ENCODE measurements at regions not wholly inside any gene's neighbourhood (a gene's known extent, or its start where the extent isn't known, plus 50 kb on each side); places are given as distances from the start of the nearest gene placed in this dataset.

GRCh38 chr6:103587722-103588121 is 1272.0 kb downstream of the HACE1 start:
- TF ChIP-seq, protein P1, sequence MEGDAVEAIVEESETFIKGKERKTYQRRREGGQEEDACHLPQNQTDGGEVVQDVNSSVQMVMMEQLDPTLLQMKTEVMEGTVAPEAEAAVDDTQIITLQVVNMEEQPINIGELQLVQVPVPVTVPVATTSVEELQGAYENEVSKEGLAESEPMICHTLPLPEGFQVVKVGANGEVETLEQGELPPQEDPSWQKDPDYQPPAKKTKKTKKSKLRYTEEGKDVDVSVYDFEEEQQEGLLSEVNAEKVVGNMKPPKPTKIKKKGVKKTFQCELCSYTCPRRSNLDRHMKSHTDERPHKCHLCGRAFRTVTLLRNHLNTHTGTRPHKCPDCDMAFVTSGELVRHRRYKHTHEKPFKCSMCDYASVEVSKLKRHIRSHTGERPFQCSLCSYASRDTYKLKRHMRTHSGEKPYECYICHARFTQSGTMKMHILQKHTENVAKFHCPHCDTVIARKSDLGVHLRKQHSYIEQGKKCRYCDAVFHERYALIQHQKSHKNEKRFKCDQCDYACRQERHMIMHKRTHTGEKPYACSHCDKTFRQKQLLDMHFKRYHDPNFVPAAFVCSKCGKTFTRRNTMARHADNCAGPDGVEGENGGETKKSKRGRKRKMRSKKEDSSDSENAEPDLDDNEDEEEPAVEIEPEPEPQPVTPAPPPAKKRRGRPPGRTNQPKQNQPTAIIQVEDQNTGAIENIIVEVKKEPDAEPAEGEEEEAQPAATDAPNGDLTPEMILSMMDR (IDR thresholded peaks at IDR 0.05; ENCODE audit: control extremely low read depth in 1 of 3, insufficient read depth in 1 of 3, low read depth in 1 of 3, low read length in 3 of 3): no peak
- TF ChIP-seq TCF12 (IDR thresholded peaks at IDR 0.05; ENCODE audit: low read depth, low read length) (no peak), SRF (IDR thresholded peaks at IDR 0.05; ENCODE audit: low read depth, low read length) (no peak), BCL11A (IDR thresholded peaks at IDR 0.05; ENCODE audit: low read depth in 2 of 2, low read length in 2 of 2) (no peak), CEBPB (IDR thresholded peaks at IDR 0.05; ENCODE audit: low read depth, low read length) (no peak), EP300 (IDR thresholded peaks at IDR 0.05; ENCODE audit: borderline replicate concordance in 1 of 2, low read depth in 2 of 2, low read length in 2 of 2) (no peak), EGR1 (IDR thresholded peaks at IDR 0.05; ENCODE audit: borderline replicate concordance, low read depth, low read length) (no peak), YY1 (IDR thresholded peaks at IDR 0.05; ENCODE audit: low read depth, low read length) (no peak), TAF1 (IDR thresholded peaks at IDR 0.05; ENCODE audit: low read depth, low read length) (no peak), POLR2A (IDR thresholded peaks at IDR 0.05; ENCODE audit: control extremely low read depth in 1 of 2, low read depth in 2 of 2, low read length in 2 of 2) (no peak)
- TF ChIP-seq, protein P2, sequence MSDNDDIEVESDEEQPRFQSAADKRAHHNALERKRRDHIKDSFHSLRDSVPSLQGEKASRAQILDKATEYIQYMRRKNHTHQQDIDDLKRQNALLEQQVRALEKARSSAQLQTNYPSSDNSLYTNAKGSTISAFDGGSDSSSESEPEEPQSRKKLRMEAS (IDR thresholded peaks at IDR 0.05): no peak

All from H1 (cell line).